Testis (tissue), 2 donors: ENCODE measurements at regions not wholly inside any gene's neighbourhood (a gene's known extent, or its start where the extent isn't known, plus 50 kb on each side); places are given as distances from the start of the nearest gene placed in this dataset.

Source experiments
- DNase-seq: peaks from one replicate; pipeline ENCODE4 v3.0.0-alpha.2; 2019
- H3K27ac ChIP-seq, 2 donors: fragments of 200-600 bp; sonication (generic); one replicate each; pipeline ENCODE4 v1.5.1; 2019
- H3K27me3 ChIP-seq: fragments of 200-600 bp; sonication (generic); one replicate; pipeline ENCODE4 v1.5.1; 2019
- H3K36me3 ChIP-seq: fragments of 200-600 bp; sonication (generic); one replicate; pipeline ENCODE4 v1.5.1; 2017; ENCODE audit warnings: low read depth; ENCODE audit errors: missing control alignments
- H3K4me1 ChIP-seq: fragments of 200-600 bp; sonication (generic); one replicate; pipeline ENCODE4 v1.5.1; 2019
- H3K4me3 ChIP-seq, 2 donors: fragments of 200-600 bp; sonication (generic); one replicate each; pipeline ENCODE4 v1.5.1; 2017 to 2019
- H3K9me3 ChIP-seq: fragments of 200-600 bp; sonication (generic); one replicate; pipeline ENCODE4 v1.5.1; 2017
- POLR2A ChIP-seq: fragments of 450-650 bp; IDR thresholded peaks from one replicate; pipeline ENCODE4 v1.6.1; 2017; ENCODE audit warnings: antibody characterized with exemption, mild to moderate bottlenecking, moderate library complexity
- WGBS, 2 donors: methylation state at CpG; one replicate each; pipeline ENCODE4 v1.1.5; 2018; 5-methylcytosine and 5-hydroxymethylcytosine counted together
- intact Hi-C: fragments of 100-400 bp; cut with DNase I; formaldehyde crosslinking; loops from one replicate; pipeline ENCODE4 v1.15.1; 2023; ENCODE audit warnings: low total_unique reads
- TF ChIP-seq, protein P1 (sequence below), 3 experiments: fragments of 450-650 bp in 2 of 3; fragments of 200-600 bp in 1 of 3; sonication (generic) in 1 of 3; IDR thresholded peaks; one replicate each; pipeline ENCODE4 v1.5.1; 2016 to 2019; ENCODE audit warnings: antibody characterized with exemption in 3 of 3, mild to moderate bottlenecking in 2 of 3, moderate library complexity in 1 of 3

DNA sequence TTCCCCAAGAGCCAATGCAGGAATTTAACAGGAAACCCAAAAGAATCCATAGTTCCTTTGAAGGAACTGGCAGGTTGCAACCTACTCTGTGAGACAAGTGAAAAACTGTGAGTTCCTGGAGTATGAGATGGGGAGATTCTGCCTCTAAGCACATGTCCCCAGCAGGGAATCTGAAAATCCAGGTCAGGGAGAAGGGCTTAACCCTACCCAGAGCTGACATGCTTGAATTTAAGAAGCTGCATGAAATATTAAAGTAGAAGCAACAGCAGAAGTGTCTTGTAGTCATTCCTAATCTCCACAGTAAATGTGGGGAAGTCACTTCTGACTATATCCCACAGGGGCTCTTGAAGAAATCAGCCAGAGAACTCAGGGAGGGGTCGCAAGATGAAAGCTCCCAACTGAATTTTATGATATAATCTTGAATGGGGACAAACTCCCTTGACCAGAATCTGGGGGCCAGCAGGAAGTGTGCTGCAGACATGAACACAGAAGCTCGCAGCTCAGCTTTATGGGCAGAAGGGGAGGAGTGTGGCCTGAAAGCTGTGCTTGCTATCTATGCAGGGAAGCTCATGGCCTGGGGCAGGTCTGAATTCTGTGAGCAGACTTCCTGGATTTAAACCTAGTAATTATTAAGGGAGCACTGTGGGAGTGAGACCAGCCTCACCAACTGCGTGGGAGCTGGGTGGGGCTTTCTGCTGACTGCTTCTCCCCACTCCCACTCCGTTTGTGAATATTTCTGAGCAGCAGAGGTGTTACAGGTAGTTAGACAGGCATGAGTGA is 184.1 kb upstream of the KYNU start:
- Histone ChIP-seq H3K27ac (peak overlapping the region; percentile 19 to 74), H3K4me1 (peaks cover 20% of the 10 kb centered on the region), H3K4me3 (no peak overlapping the region), H3K27me3 (no peaks in the 10 kb centered on the region), H3K36me3 (no peaks in the 10 kb centered on the region), H3K9me3 (no peaks in the 10 kb centered on the region)
- no peak for TF ChIP-seq POLR2A
- TF ChIP-seq, protein P1, sequence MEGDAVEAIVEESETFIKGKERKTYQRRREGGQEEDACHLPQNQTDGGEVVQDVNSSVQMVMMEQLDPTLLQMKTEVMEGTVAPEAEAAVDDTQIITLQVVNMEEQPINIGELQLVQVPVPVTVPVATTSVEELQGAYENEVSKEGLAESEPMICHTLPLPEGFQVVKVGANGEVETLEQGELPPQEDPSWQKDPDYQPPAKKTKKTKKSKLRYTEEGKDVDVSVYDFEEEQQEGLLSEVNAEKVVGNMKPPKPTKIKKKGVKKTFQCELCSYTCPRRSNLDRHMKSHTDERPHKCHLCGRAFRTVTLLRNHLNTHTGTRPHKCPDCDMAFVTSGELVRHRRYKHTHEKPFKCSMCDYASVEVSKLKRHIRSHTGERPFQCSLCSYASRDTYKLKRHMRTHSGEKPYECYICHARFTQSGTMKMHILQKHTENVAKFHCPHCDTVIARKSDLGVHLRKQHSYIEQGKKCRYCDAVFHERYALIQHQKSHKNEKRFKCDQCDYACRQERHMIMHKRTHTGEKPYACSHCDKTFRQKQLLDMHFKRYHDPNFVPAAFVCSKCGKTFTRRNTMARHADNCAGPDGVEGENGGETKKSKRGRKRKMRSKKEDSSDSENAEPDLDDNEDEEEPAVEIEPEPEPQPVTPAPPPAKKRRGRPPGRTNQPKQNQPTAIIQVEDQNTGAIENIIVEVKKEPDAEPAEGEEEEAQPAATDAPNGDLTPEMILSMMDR (IDR thresholded peaks at IDR 0.05): no peak
- DNase-seq: no peak
- intact Hi-C loops: no loop called here
- WGBS, 2 donors: 73 to 77% methylated on average over 4 of the region's 4 CpGs

DNA sequence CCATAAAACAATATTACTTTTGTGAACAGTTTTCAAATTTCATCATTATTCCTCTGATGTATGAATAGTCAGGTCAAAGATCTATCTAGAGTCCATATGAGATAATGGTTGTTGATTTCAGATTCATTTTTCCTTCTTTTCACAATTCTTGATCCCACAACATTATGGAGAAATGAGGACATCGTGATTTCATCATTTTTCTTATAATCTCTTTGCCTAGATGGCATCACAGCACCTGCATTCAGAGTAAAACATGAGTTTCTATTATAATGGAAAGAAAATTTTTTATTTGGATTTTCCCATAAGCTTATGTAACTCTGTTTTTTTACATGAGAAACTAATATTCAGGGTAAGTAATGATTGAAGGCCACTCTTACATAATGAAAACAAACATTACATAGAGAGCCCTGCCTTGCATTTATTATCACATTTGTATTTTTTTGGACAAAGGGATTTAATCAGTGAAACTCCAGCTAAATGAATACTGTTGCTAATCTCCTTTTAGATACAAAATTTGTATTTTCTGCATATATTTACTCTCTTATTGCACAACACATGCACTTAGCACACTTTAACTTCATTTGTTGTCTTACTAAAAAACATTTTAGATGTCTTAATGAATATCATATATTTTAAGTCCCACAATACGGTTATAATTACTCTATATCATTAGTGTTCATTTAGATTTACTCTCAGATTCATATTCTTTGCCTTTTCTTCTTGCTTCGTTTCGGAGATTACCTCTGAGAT is 188.4 kb upstream of the KYNU start:
- TF ChIP-seq, protein P1 (IDR thresholded peaks at IDR 0.05): no peak
- TF ChIP-seq POLR2A: no peak
- no peak for DNase-seq
- intact Hi-C loops: loop anchor here (10.0 kb wide), 1 partner anchor 296 kb away; no protein-coding TSS in a partner anchor

DNA sequence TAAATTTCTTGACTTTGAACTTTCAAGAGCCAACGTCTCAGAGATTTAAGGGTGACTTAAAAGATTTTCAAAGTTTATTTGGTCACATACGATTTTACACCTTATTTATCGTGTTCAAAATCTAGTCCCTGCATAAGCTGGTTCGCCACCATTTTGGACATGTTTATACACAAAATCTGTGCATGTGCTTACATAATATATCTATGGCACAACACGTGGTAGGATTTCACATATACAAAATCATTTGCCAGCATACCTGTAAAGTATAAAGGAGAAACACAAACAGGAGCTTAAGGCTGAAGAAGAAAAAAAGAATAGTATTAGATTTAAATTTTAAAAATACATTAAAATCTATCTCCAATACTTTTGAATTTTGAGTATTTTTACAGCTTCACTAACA is 190.0 kb upstream of the KYNU start:
- H3K4me1 ChIP-seq: no peaks in the 10 kb centered on the region
- 64 to 73% methylated on average over 5 of the region's 5 CpGs for WGBS, 2 donors
- intact Hi-C loops: loop anchor here (10.0 kb wide), 1 partner anchor 297 kb away; no protein-coding TSS in a partner anchor
- no peaks in the 10 kb centered on the region for H3K27me3 ChIP-seq
- no peaks in the 10 kb centered on the region for H3K36me3 ChIP-seq
- TF ChIP-seq, protein P1 (IDR thresholded peaks at IDR 0.05): no peak
- no peak for TF ChIP-seq POLR2A
- H3K4me3 ChIP-seq: no peak overlapping the region
- no peak for DNase-seq
- H3K9me3 ChIP-seq: no peaks in the 10 kb centered on the region
- H3K27ac ChIP-seq: no peak overlapping the region

More for the DNA sequence above, 188.4 kb upstream of the KYNU start:
- Histone ChIP-seq H3K36me3 (no peaks in the 10 kb centered on the region), H3K4me1 (peaks cover 8% of the 10 kb centered on the region), H3K27ac (no peak overlapping the region), H3K4me3 (no peak overlapping the region), H3K9me3 (no peaks in the 10 kb centered on the region), H3K27me3 (no peaks in the 10 kb centered on the region)
- WGBS, 2 donors: 78 to 80% methylated on average over 4 of the region's 4 CpGs

DNA sequence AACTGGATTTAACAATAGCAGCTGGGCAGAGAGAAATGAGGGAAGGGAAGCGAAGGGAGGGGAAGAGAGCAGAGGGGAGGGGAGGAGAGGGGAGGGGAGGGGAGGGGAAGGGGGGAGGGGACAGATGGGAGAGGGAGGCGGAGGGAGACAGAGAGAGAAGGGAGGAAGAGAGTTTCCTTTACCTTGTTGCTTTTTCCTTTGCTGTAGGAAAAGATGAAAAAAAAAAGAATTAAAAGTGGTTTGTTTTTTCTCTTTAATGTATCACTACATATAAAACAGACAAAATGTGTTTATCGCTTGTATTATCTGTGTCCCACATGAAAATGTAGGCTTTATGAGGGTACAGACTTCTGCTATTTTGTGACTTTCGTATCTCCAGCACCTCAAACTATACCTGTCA is 190.4 kb upstream of the KYNU start:
- intact Hi-C loops: loop anchor here (10.0 kb wide), 1 partner anchor 298 kb away; no protein-coding TSS in a partner anchor
- 41 to 82% methylated on average over 4 of the region's 4 CpGs for WGBS, 2 donors

More for the DNA sequence above, 190.4 kb upstream of the KYNU start:
- Histone ChIP-seq H3K27ac (no peak overlapping the region), H3K27me3 (no peaks in the 10 kb centered on the region), H3K4me3 (no peak overlapping the region), H3K36me3 (no peaks in the 10 kb centered on the region), H3K9me3 (no peaks in the 10 kb centered on the region), H3K4me1 (no peaks in the 10 kb centered on the region)
- no peak for TF ChIP-seq POLR2A
- TF ChIP-seq, protein P1 (IDR thresholded peaks at IDR 0.05): no peak
- no peak for DNase-seq
